Islet of Langerhans (tissue), 1 donor: ENCODE measurements at regions not wholly inside any gene's neighbourhood (a gene's known extent, or its start where the extent isn't known, plus 50 kb on each side); places are given as distances from the start of the nearest gene placed in this dataset.

Experiments
- FAIRE-seq: peaks from one replicate; lab custom pipeline; 2011; peaks lifted over from hg19 to GRCh38; lab: Jason Lieb, UNC

- FAIRE-seq = no peak
Measured at GRCh38 chr10:78927257-78927995, 141.3 kb upstream of the ZMIZ1 start.

DNA sequence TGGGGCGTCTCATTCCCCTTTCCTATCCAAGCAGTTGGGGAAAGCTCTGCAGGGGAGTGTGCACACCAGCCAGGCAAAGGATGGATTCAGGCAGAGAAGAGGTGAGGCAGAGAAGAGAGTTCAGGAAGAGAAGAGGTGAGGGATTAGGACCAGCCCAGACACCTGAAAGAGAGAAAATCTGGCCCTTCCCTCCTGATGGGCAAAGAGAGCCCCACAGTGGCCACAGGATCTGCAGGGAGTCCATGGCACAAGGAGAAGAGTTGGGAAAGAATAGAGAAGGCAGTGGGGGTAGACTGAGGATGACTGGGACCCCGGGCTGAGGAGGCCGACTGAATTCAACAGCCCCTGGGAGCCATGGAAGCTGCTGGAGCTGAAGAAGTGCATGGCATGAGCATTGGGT lies 140.4 kb upstream of the ZMIZ1 start:
- no peak for FAIRE-seq

GRCh38 chr10:78929541-78929940 lies 139.2 kb upstream of the ZMIZ1 start:
- no peak for FAIRE-seq

DNA sequence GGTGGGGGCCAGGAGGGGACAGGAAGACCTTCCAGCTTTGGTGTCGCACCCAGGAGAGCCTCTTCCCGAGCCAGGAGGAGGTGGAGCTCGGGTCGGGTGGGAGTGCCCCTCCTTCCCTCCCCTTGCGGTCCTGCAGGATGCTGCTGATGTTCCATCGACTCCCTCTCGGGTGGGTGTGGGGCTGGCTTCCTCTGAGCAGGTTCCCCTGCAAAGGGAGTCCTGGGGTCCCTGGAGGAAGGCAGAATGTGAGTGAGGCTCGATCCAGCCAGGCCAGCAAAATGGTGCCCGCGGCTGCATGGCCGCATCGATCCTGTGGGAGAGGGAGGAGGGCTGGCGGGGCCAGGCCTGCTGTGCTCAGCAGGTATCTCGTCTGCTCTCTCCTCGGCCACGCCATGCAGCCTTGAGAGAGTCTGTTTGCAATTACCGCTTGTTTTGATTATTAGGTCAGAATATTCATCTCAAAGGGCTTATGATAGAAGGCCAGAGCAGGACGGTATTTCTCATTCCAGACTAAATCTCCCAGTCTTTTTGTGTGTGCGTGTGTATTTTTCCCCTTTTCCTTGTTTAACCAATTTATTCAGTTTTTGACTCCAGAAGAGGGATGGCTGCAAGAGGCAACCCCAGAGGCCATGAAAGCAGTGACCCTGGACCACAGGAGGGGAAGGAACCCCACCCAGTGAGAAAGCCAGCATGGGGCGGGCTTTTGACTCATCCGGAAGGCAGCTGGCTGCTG lies 137.3 kb upstream of the ZMIZ1 start:
- no peak for FAIRE-seq

- no peak for FAIRE-seq
Measured at GRCh38 chr10:78932054-78932386, 136.7 kb upstream of the ZMIZ1 start.

DNA sequence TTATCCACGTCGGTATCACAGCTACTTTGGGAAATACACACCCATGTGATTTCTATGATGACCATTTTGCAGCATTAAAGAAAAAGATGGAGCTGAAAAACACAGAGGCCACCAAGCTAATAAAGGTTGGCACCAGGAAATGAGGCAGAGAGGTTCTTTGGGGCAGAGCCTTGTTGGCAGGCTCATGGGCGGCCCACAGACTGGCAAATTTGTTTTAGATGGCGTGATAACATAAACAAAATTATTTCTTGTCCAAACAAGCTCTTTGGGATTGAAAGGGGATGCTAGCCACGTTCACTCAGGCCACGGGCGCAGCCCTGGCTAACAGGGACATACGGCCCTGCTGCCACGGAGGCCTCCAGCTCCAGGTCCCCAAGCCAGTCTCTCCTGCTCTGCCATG lies 135.9 kb upstream of the ZMIZ1 start:
- no peak for FAIRE-seq

GRCh38 chr10:78933828-78934531 lies 134.8 kb upstream of the ZMIZ1 start:
- no peak for FAIRE-seq

DNA sequence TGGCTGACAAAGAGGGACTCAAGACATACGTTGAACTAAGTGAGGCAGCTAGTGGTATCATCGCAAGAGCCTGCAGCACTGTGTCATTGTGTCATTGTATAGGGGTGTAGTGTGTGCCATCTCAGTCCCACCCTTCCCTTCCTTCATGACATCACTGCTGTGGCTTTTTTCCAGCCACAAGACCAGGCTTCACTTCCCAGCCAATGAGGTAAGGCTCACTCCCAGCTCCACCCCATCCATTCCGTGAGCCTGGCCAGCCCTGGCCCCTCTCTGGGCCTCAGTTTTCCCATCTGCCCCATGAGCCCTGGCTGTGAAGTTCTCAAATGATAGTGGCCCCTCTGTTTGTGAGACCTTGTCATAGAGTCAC lies 134.3 kb upstream of the ZMIZ1 start:
- FAIRE-seq = no peak

DNA sequence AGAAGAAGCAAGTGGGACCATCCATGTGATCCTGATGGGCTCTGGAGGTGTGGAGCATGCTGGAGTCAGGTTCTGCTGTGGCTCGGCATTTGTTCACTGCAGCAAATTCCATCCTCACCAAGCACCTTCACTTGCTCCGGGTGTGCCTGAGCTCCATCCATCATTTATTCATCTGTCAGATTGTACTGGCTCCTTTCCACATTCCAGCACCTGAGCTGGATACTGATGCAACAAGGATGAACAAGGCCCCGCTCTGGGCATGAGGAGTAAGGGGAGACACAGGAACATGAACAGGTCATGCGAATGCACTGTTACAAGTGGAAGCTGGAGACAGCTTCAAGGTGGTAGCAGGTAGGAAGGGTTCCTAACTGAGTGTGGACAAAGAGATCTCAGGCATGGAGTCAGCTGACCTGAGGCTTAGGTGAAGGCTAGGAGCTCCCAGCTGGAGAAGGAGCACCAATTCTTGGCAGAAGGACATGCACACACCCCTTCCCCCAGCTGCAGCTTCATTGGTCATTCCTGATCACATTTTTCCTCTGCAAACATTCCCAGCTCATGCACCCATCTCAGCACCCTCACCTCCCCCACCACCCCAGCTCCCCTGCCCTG lies 133.7 kb upstream of the ZMIZ1 start:
- FAIRE-seq = no peak

DNA sequence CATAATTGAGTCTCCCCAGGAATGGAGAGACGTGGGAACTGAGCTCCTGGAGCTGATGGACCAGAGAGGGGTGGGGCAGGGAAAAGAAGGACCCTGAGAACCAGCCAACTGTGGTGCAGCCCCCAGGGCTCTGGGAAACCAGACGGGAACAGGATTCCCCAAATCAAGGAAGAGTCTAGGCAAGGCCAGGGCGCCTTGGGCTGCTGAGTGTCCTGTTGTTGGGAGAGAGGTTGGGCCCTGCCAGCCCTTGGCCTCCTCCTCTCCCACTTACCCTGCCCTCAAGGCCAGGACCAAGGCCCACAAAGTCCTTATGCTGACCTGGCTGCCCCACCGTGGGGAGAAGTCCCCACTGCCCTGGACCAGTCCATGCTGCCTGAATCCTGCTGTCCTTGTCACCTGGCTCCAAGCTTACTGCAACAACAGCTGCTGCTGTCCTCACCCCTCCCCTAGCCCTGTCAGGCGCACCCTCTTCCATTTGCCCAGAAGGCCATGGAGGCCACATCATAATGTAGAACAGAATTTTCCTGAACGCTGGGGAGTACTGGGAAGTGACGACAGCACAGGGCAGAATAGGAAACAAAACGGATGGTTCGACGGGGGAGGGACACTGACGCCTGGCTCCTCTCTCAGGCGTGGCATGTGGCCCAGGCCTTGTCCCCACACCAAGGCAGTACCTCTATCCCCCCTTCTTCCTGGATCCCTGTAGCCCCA lies 132.9 kb upstream of the ZMIZ1 start:
- FAIRE-seq = no peak

GRCh38 chr10:78936412-78937342 lies 132.1 kb upstream of the ZMIZ1 start:
- no peak for FAIRE-seq

DNA sequence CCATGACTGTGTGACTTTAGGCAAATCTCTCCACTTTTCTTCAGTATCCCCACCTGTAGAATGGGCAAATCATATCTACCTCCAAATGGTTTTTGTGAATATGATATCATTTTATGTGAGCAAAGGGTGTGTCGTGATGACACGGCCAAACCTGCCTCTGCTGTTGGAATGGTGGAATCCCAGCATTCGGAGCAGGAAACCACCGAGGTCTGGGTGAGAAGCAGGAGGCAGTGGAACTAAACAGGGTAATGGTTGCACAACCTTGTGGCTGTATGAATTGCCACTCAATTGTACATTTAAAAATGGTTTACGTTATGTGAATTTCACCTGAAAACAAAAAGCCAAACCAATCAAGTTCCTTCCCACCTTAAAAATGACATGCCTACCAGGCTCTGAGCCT lies 131.4 kb upstream of the ZMIZ1 start:
- FAIRE-seq = no peak

DNA sequence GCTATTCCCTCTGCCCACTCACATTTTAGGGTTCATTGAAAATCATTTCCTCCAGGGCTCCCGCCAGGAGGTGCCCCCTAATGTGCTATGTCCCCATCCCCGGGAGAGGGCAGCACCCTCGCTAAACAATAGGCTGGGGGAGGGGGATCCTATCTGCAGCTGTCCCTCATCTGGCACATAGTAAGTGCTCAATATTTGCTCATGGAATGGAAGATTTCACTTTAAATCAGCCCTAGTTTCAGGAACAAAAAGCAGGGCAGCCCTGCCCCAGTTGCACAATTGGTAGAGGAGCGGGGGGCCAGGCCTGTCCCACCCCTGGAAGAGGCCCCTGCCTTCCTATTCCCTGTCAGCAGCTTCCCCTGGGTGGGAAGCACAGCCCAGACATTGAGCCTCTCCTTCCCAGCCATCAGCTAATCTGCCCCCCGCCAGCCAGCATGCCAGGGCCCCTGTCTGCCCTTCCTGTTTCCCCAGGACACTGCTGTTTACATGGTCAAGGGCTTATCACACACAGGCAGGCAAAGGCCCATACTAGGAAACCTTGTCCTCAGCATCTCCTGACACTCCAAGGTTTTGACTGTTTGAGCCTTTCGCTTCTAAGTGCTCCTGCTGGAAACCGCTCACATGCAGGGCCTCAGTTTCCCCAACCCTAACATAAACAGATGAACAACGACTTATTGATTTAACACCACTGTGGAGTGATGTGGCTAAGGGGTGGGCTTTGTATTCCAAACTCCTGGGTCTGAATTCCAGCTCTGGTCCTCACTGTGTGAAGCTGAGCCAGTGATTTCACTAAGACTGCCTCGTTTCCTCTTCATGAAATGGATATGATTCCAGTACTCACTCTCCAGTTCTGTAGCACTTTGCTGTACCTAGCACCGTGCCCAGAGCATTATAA lies 130.7 kb upstream of the ZMIZ1 start:
- no peak for FAIRE-seq

GRCh38 chr10:78938695-78939672 lies 129.8 kb upstream of the ZMIZ1 start:
- FAIRE-seq = no peak

- FAIRE-seq = no peak
Measured at GRCh38 chr10:78942091-78942501, 126.7 kb upstream of the ZMIZ1 start.

GRCh38 chr10:78944723-78945312 lies 123.9 kb upstream of the ZMIZ1 start:
- no peak for FAIRE-seq

DNA sequence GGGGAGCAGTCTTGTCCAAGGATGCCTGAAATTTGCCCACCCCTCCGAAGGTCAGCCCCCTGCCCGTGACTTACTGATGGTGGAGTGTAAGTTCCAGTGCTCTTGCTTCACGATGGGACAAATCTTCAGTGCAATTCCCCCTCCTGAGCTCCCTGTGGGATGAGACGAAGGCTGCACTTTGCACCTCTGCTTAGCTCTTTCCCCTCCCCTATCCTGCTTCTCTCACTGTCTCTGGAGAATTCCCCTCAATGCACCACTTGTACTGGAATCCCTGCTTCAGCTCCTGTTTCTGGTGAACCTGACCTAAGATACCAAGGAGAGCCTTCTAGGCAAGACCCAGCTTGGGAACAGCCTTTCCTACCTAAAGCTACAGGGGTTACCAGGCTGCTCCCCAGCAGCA lies 122.9 kb upstream of the ZMIZ1 start:
- no peak for FAIRE-seq

DNA sequence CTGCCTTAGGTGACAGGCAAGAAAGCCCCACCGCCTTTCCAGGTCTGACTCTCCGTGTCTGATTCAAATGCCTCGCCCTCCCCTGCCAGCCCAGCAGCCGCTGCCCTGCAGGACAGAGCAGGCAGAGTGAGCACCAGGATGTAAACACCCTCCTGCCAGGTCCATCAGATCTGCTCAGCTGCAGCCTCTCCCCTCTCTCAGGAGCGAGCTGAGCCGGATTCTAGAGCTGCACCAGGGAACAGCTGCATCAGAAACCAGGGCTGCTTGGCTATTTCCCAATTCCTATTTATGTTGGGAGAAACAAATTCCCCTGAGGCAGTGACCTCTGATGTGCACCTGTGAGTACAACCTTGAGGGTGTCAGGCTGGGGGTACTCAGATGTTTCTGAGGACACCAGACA lies 121.5 kb upstream of the ZMIZ1 start:
- FAIRE-seq = no peak

- FAIRE-seq = no peak
Measured at GRCh38 chr10:78947733-78948132, 121.0 kb upstream of the ZMIZ1 start.
